NCI-H128 (cell line): ENCODE measurements at regions not wholly inside any gene's neighbourhood (a gene's known extent, or its start where the extent isn't known, plus 50 kb on each side); places are given as distances from the start of the nearest gene placed in this dataset.

Experiments
- DNase-seq: peaks from one replicate; lab custom pipeline; 2025; ENCODE audit not compliant: unreplicated experiment; lab: John Stamatoyannopoulos, UW

- DNase-seq = no peak
These were observed 229.2 kb downstream of the RHOU start for GRCh38 chr1:228964178-228965089.

- no peak for DNase-seq
These were observed 233.8 kb downstream of the RHOU start for GRCh38 chr1:228968891-228969606.

- DNase-seq = no peak
These were observed 234.9 kb downstream of the RHOU start for GRCh38 chr1:228969953-228970800.

GRCh38 chr1:228972576-228972975 is 237.3 kb downstream of the RHOU start:
- DNase-seq = no peak

GRCh38 chr1:228974273-228974672 is 239.0 kb downstream of the RHOU start:
- DNase-seq = no peak

- DNase-seq = no peak
These were observed 240.1 kb downstream of the RHOU start for GRCh38 chr1:228975238-228975907.

GRCh38 chr1:228976316-228976715 is 241.0 kb downstream of the RHOU start:
- DNase-seq = no peak

GRCh38 chr1:228977307-228977706 is 242.0 kb downstream of the RHOU start:
- no peak for DNase-seq

- no peak for DNase-seq
These were observed 242.5 kb downstream of the RHOU start for GRCh38 chr1:228977741-228978140.

- no peak for DNase-seq
These were observed 243.4 kb downstream of the RHOU start for GRCh38 chr1:228978484-228979324.

- DNase-seq = no peak
These were observed 244.0 kb downstream of the RHOU start for GRCh38 chr1:228979325-228979699.

- no peak for DNase-seq
These were observed 244.5 kb downstream of the RHOU start for GRCh38 chr1:228979774-228980173.

GRCh38 chr1:228980232-228980937 is 245.1 kb downstream of the RHOU start:
- DNase-seq = no peak

GRCh38 chr1:228982637-228983036 is 247.4 kb downstream of the RHOU start:
- no peak for DNase-seq

- no peak for DNase-seq
These were observed 248.0 kb downstream of the RHOU start for GRCh38 chr1:228983231-228983660.

- DNase-seq = no peak
These were observed 248.4 kb downstream of the RHOU start for GRCh38 chr1:228983661-228984060.

- DNase-seq = no peak
These were observed 248.8 kb downstream of the RHOU start for GRCh38 chr1:228984107-228984506.

GRCh38 chr1:228984646-228985631 is 249.7 kb downstream of the RHOU start:
- no peak for DNase-seq
